Heart left ventricle (tissue), 16 donors: ENCODE measurements at regions not wholly inside any gene's neighbourhood (a gene's known extent, or its start where the extent isn't known, plus 50 kb on each side); places are given as distances from the start of the nearest gene placed in this dataset.

ENCODE experiments used
- ATAC-seq, 4 donors: fragments of 200-7000 bp; cut with Tn5 transposase; one replicate each; pipeline ENCODE4 v1.9.1; 2020 to 2022; ENCODE audit warnings: moderate library complexity in 4 of 4, mild to moderate bottlenecking in 3 of 4, moderate number of reproducible peaks in 1 of 4
- DNase-seq, 5 donors: peaks; one replicate each; pipeline ENCODE4 v3.0.0-alpha.2; 2020
- H3K27ac ChIP-seq, 12 donors: fragments of 200-600 bp; sonication (generic) in 4 of 12; one replicate each; pipeline versions ENCODE4 v1.5.0 to v1.8.0; 2016 to 2022; ENCODE audit warnings: mild to moderate bottlenecking in 2 of 12
- H3K27me3 ChIP-seq, 9 donors: fragments of 200-600 bp; sonication (generic) in 2 of 9; one replicate each; pipeline versions ENCODE4 v1.5.1 to v1.8.0; 2016 to 2022; ENCODE audit warnings: mild to moderate bottlenecking in 3 of 9
- H3K36me3 ChIP-seq, 9 donors: fragments of 200-600 bp; sonication (generic) in 2 of 9; one replicate each; pipeline versions ENCODE4 v1.5.0 to v1.8.0; 2018 to 2022; ENCODE audit warnings: mild to moderate bottlenecking in 2 of 9
- H3K4me1 ChIP-seq, 12 donors: fragments of 200-600 bp; sonication (generic) in 4 of 12; one replicate each; pipeline versions ENCODE4 v1.5.0 to v1.8.0; 2016 to 2022; ENCODE audit warnings: mild to moderate bottlenecking in 3 of 12
- H3K4me3 ChIP-seq, 12 donors: fragments of 200-600 bp; sonication (generic) in 4 of 12; one replicate each; pipeline versions ENCODE4 v1.5.0 to v1.8.0; 2017 to 2022; ENCODE audit warnings: mild to moderate bottlenecking in 9 of 12, moderate library complexity in 4 of 12
- H3K9me3 ChIP-seq, 12 donors: fragments of 200-600 bp; sonication (generic) in 4 of 12; one replicate each; pipeline versions ENCODE4 v1.5.0 to v1.8.0; 2016 to 2022; ENCODE audit warnings: mild to moderate bottlenecking in 1 of 12
- POLR2A ChIP-seq, 2 donors: fragments of 450-650 bp; IDR thresholded peaks; one replicate each; pipeline ENCODE4 v1.6.1; 2017; ENCODE audit warnings: antibody characterized with exemption in 2 of 2, mild to moderate bottlenecking in 2 of 2, moderate library complexity in 2 of 2
- WGBS, 4 donors: extraction: QIAGEN DNeasy Blood & Tissue Kit in 2 of 4; methylation state at CpG; one replicate each; pipeline versions ENCODE4 v1.1.5 to v1.1.7; 2013 to 2018; 5-methylcytosine and 5-hydroxymethylcytosine counted together
- intact Hi-C, 10 donors: fragments of 100-400 bp; cut with DNase I; formaldehyde crosslinking; loops; one replicate each; pipeline versions ENCODE4 v1.11.1 to v1.14.2; 2022
- TF ChIP-seq, protein P1 (sequence below), 12 donors: fragments of 200-600 bp; sonication (generic) in 4 of 12; IDR thresholded peaks; one replicate each; pipeline versions ENCODE4 v1.5.0 to v1.8.0; 2018 to 2022; ENCODE audit warnings: antibody characterized with exemption in 12 of 12, mild to moderate bottlenecking in 5 of 12
- donor health status: ischemic (EF 13 %, LVEDD 7.1; RV severe dilation, severe dysfunction).
- donor health status: healthy with polysubstance abuse.
- donor health status: DM: no; HTN: yes; CAD: no.
- donor health status: DM: no; HTN: no; CAD: no.
- donor health status: ischemic (EF 25% LVEDD 6.9; RV normal size, moderate dysfunction).
- donor health status: ischemic (EF 25% LVEDD 5.7; RV mildly dilated, moderate dysfunction).
- donor health status: healthy.
- donor health status: DM: yes; HTN: yes; CAD: no.
- donor health status: ischemic (EF 35%, LVEDD 5.7; RV mildly dilated, moderate dysfunction).
- donor health status: nonischemic (EF 11% LVEDD 7.7; RV severe dilation, severe dysfunction).
- donor health status: DM: yes; HTN: yes; CAD: no.
- donor health status: PGD.
- donor health status: ischemic (EF 29% LVEDD 5.4; RV normal size, mild dysfunction).
- donor health status: nonischemic (EF 23%, LVEDD 6.1; RV moderate dilation, normal function).

DNA sequence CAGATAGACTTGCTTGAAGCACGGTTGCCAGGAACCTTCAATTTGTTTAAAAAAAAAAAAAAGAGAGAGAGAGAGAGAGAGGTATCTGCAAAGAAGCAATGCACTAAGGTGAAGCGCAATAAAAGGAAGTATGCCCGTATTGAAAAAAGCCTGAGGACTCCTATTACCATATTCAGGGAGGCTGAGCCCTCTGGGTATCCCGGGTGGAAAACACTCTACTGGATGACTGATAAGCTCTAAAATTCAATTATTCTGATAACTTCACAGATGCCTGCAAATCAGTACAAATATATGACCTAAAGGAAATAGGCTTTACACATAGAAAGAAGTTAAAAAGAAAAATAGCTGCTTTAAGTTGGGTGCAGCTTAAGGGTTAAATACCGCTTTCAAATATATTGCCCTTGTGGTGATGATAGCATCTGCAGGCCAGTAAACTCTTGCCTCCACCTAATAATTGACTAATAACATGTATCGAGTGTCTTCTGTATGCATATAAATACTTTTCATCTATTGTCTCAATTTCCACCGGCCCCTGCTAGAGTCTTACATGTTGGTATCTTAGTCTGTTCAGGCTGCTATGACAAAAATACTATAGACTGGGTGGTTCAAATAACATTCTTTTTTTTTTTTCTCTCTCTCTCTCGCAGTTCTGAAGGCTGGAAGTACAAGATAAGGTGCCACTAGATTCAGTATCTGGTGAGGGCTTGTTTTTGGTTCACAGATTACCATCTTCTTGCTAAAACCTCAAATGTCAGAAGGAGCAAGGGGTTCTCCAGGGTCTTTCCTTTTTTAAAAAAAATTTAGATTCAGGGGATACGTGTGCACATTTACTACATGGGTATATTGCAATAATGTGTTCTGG, 187.4 kb upstream of the JARID2 start:
- no peak for DNase-seq
- Histone ChIP-seq H3K9me3 (peaks cover 0 to 11% (median 0%) of the 10 kb centered on the region in 12 donors), H3K4me3 (no peak overlapping the region), H3K4me1 (peaks cover 0 to 22% (median 2%) of the 10 kb centered on the region in 12 donors), H3K27me3 (no peaks in the 10 kb centered on the region), H3K36me3 (no peaks in the 10 kb centered on the region), H3K27ac (no peak overlapping the region)
- intact Hi-C loops: no loop called here
- no peak for ATAC-seq
- WGBS, 4 donors: 83 to 87% (median 85%) methylated on average over 9 of the region's 9 CpGs
- TF ChIP-seq, protein P1, sequence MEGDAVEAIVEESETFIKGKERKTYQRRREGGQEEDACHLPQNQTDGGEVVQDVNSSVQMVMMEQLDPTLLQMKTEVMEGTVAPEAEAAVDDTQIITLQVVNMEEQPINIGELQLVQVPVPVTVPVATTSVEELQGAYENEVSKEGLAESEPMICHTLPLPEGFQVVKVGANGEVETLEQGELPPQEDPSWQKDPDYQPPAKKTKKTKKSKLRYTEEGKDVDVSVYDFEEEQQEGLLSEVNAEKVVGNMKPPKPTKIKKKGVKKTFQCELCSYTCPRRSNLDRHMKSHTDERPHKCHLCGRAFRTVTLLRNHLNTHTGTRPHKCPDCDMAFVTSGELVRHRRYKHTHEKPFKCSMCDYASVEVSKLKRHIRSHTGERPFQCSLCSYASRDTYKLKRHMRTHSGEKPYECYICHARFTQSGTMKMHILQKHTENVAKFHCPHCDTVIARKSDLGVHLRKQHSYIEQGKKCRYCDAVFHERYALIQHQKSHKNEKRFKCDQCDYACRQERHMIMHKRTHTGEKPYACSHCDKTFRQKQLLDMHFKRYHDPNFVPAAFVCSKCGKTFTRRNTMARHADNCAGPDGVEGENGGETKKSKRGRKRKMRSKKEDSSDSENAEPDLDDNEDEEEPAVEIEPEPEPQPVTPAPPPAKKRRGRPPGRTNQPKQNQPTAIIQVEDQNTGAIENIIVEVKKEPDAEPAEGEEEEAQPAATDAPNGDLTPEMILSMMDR (IDR thresholded peaks at IDR 0.05): no peak
- TF ChIP-seq POLR2A (IDR thresholded peaks at IDR 0.05): no peak

DNA sequence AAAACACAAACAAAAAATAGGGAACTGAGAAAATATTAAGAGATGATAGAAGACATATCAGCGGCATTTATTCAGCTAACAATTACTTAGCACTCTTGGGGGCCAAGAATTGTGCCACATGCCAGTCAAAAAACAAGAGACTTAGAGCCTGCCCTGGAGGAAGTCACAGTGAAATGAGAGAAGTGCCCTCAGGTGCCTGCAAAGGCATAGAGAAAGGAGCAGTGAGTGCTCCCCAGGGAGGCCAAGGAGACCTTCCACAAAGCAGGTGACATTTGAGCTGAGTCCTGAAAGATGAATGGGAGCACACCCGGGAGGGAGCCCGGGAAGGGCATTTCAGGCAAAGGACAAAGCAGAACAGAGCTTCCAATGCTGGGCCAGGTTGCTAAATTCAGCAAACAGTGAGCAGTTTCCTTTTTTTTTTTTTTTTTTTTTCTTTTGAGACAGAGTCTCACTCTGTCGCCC, 184.7 kb upstream of the JARID2 start:
- intact Hi-C loops: no loop called here
- WGBS, 4 donors: 34 to 52% (median 44%) methylated on average over 4 of the region's 4 CpGs

DNA sequence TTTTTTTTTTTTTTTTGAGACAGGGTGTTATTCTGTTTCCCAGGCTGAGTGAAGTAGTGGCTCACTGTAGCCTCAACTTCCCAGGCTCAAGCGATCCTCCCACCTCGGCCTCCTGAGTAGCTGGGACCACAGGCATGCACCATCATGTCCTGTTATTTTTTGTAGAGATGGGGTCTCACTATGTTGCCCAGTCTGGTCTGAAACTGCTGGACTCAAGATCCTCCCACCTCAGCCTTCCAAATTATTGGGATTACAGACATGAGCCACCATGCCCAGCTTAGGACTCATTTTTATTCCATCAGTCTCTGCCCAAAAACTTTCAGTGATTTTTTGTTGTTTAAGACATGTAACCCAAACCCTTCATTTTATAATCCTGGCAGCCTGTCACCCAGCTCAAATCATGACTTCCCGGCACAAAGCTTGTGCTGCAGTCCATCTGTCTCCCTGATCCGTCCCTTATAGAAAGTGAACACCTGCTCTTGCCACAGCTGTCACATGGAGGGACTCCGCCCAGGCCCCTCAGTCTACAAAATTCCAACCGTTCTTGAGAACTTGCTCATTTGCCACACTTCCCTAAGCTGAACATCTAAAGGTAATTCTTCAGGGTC, 183.9 kb upstream of the JARID2 start:
- H3K27ac ChIP-seq: peak overlapping the region in 4 of 12 donors; percentile 4 to 61 (median 14)
- intact Hi-C loops: no loop called here
- no peak for ATAC-seq

More for the DNA sequence above, 184.7 kb upstream of the JARID2 start:
- Histone ChIP-seq H3K36me3 (no peaks in the 10 kb centered on the region), H3K4me3 (no peak overlapping the region), H3K9me3 (peaks cover 0 to 11% (median 0%) of the 10 kb centered on the region in 12 donors), H3K27ac (peak overlapping the region in 1 of 12 donors; percentile 13), H3K27me3 (no peaks in the 10 kb centered on the region), H3K4me1 (peaks cover 0 to 38% (median 3%) of the 10 kb centered on the region in 12 donors)
- ATAC-seq (peak in 3 of 4 donors; percentile 47 to 67 (median 61)), DNase-seq (peak in 2 of 5 donors; percentile 19 to 53)
- TF ChIP-seq, protein P1 (IDR thresholded peaks at IDR 0.05): no peak
- no peak for TF ChIP-seq POLR2A (IDR thresholded peaks at IDR 0.05)

More for the DNA sequence above, 183.9 kb upstream of the JARID2 start:
- H3K4me1 ChIP-seq: peaks cover 0 to 46% (median 5%) of the 10 kb centered on the region in 12 donors
- TF ChIP-seq POLR2A (IDR thresholded peaks at IDR 0.05): no peak
- TF ChIP-seq, protein P1 (IDR thresholded peaks at IDR 0.05): no peak
- peaks cover 0 to 11% (median 0%) of the 10 kb centered on the region in 12 donors for H3K9me3 ChIP-seq
- no peak overlapping the region for H3K4me3 ChIP-seq
- DNase-seq: no peak
- H3K36me3 ChIP-seq: no peaks in the 10 kb centered on the region
- no peaks in the 10 kb centered on the region for H3K27me3 ChIP-seq
- WGBS, 4 donors: 87 to 95% (median 90%) methylated on average over 6 of the region's 6 CpGs
